CD4-positive, alpha-beta T cell (primary cell): ENCODE measurements at regions not wholly inside any gene's neighbourhood (a gene's known extent, or its start where the extent isn't known, plus 50 kb on each side); places are given as distances from the start of the nearest gene placed in this dataset.

Experiments
- ATAC-seq: fragments of 200-7000 bp; cut with Tn5 transposase; one replicate; pipeline ENCODE4 v1.10.0; 2022; ENCODE audit warnings: mild to moderate bottlenecking; ENCODE audit not compliant: poor library complexity
- CTCF ChIA-PET: fragments of 350-600 bp; sonication (Branson Sonifier 250); formaldehyde crosslinking; loops from one replicate; lab custom pipeline; 2021; ENCODE audit warnings: antibody characterized with exemption, inconsistent platforms; lab: Charles Lee
- POLR2A ChIA-PET: fragments of 350-600 bp; sonication (Branson Sonifier 250); formaldehyde crosslinking; loops from one replicate; lab custom pipeline; 2021; ENCODE audit warnings: antibody characterized with exemption, inconsistent platforms; lab: Charles Lee
- DNase-seq, 14 experiments: peaks; one replicate each; pipeline ENCODE4 v3.0.0-alpha.2; 2013 to 2020; ENCODE audit warnings: mixed read lengths in 2 of 14
- H3K27ac ChIP-seq, 2 donors: one replicate each; pipeline versions ENCODE4 v1.5.1 to v1.7.0; 2013; ENCODE audit warnings: low read length in 2 of 2, low read depth in 1 of 2, mild to moderate bottlenecking in 1 of 2
- H3K27me3 ChIP-seq, 2 experiments: 1 replicate in 1 of 2; 2 replicates in 1 of 2; pipeline versions ENCODE4 v1.6.1 to v1.7.0; 2013; ENCODE audit warnings: low read length in 2 of 2, control low read depth in 1 of 2, mild to moderate bottlenecking in 1 of 2, moderate library complexity in 1 of 2; ENCODE audit not compliant: insufficient read depth in 2 of 2, control insufficient read depth in 1 of 2
- H3K36me3 ChIP-seq: one replicate; pipeline ENCODE4 v1.6.1; 2013; ENCODE audit warnings: low read length, control low read depth; ENCODE audit not compliant: insufficient read depth
- H3K4me1 ChIP-seq: one replicate; pipeline ENCODE4 v1.6.1; 2013; ENCODE audit warnings: low read length, control low read depth; ENCODE audit not compliant: insufficient read depth
- H3K4me3 ChIP-seq: one replicate; pipeline ENCODE4 v1.5.1; 2013; ENCODE audit warnings: mild to moderate bottlenecking, low read length, moderate library complexity
- H3K9me3 ChIP-seq, 2 experiments: 1 replicate in 1 of 2; 2 replicates in 1 of 2; pipeline versions ENCODE4 v1.6.1 to v1.7.0; 2013; ENCODE audit warnings: low read length in 2 of 2, mild to moderate bottlenecking in 2 of 2, control low read depth in 1 of 2, moderate library complexity in 1 of 2; ENCODE audit not compliant: control insufficient read depth in 1 of 2, insufficient read depth in 1 of 2
- H3K27ac Mint-ChIP-seq: one replicate; pipeline ENCODE4 v1.8.0; 2020; ENCODE audit warnings: mixed read lengths
- H3K27me3 Mint-ChIP-seq: one replicate; pipeline ENCODE4 v1.8.0; 2021; ENCODE audit warnings: mixed read lengths
- H3K36me3 Mint-ChIP-seq: one replicate; pipeline ENCODE4 v1.8.0; 2021; ENCODE audit warnings: low read depth, mixed read lengths
- H3K4me1 Mint-ChIP-seq: one replicate; pipeline ENCODE4 v1.8.0; 2021; ENCODE audit warnings: low read depth, mixed read lengths
- H3K4me3 Mint-ChIP-seq: one replicate; pipeline ENCODE4 v1.8.0; 2020; ENCODE audit warnings: mild to moderate bottlenecking, mixed read lengths
- H3K9me3 Mint-ChIP-seq: one replicate; pipeline ENCODE4 v1.8.0; 2020; ENCODE audit warnings: mixed read lengths
- CTCF ChIP-seq: fragments of 200-600 bp; IDR thresholded peaks from one replicate; pipeline ENCODE4 v1.8.0; 2022; ENCODE audit warnings: antibody characterized with exemption, mild to moderate bottlenecking
- intact Hi-C, 2 experiments: fragments of 100-400 bp; cut with DNase I in 1 of 2; cut with micrococcal nuclease in 1 of 2; formaldehyde crosslinking; loops; one replicate each; pipeline versions ENCODE4 v1.15.1 to v1.9.0; 2023 to 2025; cut with DNase I, micrococcal nuclease

DNA sequence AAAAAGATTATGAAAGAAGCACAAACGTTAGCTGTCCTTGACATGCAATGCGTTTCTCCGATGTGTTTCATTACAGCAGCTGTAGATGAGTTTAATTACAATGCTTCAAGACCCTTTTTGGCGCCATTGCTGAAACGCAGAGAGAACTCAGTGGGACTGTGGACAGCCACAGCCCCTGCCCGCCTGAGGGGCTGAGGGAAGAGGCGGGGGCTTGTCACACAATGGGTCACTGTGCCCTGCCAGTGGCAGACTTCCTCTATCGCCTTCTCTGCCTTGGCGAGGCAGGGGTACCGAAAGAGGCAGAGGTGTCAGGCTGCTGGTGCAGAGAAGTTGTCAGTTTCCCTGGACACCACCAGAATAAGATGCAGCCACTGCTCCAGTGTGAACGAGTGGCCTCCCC lies 252.0 kb downstream of the NR2F2 start:
- DNase-seq: no peak
- H3K27me3 ChIP-seq: no peaks in the 10 kb centered on the region
- Mint-ChIP-seq H3K4me3 (no peak overlapping the region), H3K9me3 (peaks cover 2% of the 10 kb centered on the region), H3K4me1 (no peaks in the 10 kb centered on the region), H3K27me3 (no peaks in the 10 kb centered on the region), H3K36me3 (no peaks in the 10 kb centered on the region), H3K27ac (no peak overlapping the region)
- peaks cover 0 to 7% of the 10 kb centered on the region in 2 experiments for H3K9me3 ChIP-seq
- H3K36me3 ChIP-seq: no peaks in the 10 kb centered on the region
- no peaks in the 10 kb centered on the region for H3K4me1 ChIP-seq
- H3K27ac ChIP-seq: no peak overlapping the region
- ATAC-seq: no peak
- H3K4me3 ChIP-seq: no peak overlapping the region
- POLR2A ChIA-PET: no interaction called here
- TF ChIP-seq CTCF: no peak
- intact Hi-C loops: no loop called here
- CTCF ChIA-PET: no interaction called here

DNA sequence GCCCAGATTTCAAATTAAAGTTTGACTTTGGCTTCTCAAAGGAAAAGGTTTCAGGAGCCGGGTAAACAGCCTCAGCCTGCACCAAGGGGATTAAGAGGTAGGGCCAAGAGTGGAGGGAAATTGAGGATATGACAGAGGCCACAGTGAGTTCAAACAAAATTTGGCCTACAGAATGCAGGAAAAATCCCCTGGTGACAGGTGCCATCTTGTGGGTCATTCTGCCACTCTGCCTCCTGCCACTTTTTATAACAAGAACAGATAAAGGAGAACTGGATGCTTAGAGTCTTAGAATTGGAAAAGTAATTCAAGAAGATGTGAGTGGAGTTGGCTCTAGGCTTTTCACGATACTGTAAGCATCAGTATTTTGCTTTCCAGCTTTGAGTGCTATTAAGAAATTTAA lies 253.2 kb downstream of the NR2F2 start:
- Mint-ChIP-seq H3K36me3 (no peaks in the 10 kb centered on the region), H3K4me3 (no peak overlapping the region), H3K27ac (no peak overlapping the region), H3K27me3 (no peaks in the 10 kb centered on the region), H3K4me1 (no peaks in the 10 kb centered on the region), H3K9me3 (peaks cover under 1% of the 10 kb centered on the region)
- Histone ChIP-seq H3K4me1 (no peaks in the 10 kb centered on the region), H3K4me3 (no peak overlapping the region), H3K9me3 (peaks cover 0 to 7% of the 10 kb centered on the region in 2 experiments), H3K36me3 (no peaks in the 10 kb centered on the region), H3K27ac (no peak overlapping the region), H3K27me3 (no peaks in the 10 kb centered on the region)
- ATAC-seq: no peak
- intact Hi-C loops: no loop called here
- ChIA-PET POLR2A (no interaction called here), CTCF (no interaction called here)
- TF ChIP-seq CTCF: no peak
- no peak for DNase-seq

DNA sequence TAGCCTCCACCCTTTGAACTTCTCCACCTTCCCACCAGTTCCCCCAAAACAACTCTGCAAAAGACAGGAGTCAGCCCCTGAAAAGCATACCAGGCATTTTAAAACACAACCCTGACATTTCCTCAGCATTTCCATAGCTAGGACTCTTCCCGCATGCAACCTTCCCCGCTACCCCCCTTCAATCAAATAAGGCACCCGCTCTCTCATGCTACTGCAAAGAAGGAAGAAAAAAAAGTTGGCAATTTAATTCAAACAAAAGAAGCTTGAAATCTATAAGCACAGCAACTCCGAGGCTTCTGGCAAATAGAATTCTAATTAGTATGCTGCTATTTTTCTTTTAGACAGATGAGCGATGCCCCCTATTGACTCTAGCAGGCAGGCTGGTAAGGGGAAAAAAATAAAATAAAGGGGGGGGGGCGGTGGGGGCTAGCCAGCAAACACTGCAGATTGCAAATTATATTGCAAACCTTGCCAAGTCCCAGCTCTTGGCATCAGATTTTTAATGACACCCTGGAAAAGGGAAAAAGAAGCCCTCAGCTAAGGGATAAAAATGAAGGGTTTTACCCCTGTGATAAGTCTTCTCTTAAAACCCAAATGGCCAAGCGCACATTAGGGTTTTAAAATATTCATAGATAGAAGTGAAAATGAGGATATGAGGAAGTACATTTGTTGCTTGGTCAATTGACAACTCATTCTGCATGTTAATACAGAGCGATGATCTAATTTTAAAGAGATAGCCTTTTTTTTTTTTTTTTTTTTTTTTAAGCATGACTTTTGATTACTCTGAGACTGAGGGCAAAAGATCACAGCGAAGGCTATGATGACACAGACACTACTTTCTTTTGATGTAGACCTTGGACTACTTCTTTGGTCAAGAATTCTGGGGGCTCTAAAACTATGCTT lies 255.2 kb downstream of the NR2F2 start:
- Mint-ChIP-seq H3K4me3 (no peak overlapping the region), H3K27me3 (no peaks in the 10 kb centered on the region), H3K4me1 (no peaks in the 10 kb centered on the region), H3K9me3 (no peaks in the 10 kb centered on the region), H3K27ac (no peak overlapping the region), H3K36me3 (no peaks in the 10 kb centered on the region)
- ATAC-seq (no peak), DNase-seq (peak in 2 of 14 experiments; percentile 8 to 27)
- ChIA-PET POLR2A (no interaction called here), CTCF (no interaction called here)
- H3K36me3 ChIP-seq: no peaks in the 10 kb centered on the region
- TF ChIP-seq CTCF: no peak
- intact Hi-C loops: no loop called here
- H3K4me3 ChIP-seq: no peak overlapping the region
- no peaks in the 10 kb centered on the region for H3K4me1 ChIP-seq
- no peak overlapping the region for H3K27ac ChIP-seq
- H3K27me3 ChIP-seq: no peaks in the 10 kb centered on the region
- peaks cover 0 to 7% of the 10 kb centered on the region in 2 experiments for H3K9me3 ChIP-seq
